ENCODE measurements at regions not wholly inside any gene's neighbourhood (a gene's known extent, or its start where the extent isn't known, plus 50 kb on each side); places are given as distances from the start of the nearest gene placed in this dataset.
"Not testable (repeated sequence)": the region's sequence is repeated elsewhere in the genome, so short reads cannot be mapped to it uniquely, and the experiment has no call there.

DNA sequence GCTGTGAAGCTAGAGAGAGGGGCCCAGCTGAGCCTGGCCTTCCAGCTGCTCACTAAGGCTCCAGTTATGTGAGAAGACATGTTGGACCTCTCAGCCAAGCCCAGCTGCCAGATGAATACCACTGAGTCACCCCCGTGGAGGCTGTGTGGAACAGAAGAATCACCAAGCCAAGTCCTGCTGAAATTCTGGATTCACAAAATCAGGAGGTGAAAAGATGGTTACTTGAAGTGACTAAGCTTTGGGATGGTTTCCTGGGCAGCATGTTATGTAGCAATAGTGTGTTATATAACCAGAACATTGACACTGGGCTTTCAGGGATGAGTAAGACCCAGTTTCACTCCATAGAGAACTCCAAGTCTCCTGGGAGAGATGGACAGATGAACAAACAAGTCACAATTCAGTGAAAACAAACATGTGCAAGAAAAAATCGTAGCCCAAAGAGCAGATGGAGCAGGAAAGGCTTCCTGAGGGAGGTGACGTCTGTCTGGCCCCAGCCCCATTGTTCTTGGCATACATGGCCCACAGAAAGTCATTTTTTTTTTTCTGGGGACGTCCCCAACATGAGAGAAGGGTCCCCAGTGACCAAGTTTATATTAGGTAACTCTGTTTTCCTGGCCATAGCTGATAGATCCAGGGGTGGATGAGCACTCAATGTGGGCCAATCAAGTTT is 64.1 kb upstream of the PDZD8 start:
- H3K27ac ChIP-seq (ENCODE audit: low read depth in 1 of 2, low read length in 1 of 2), result no peak overlapping the region
- TF ChIP-seq, protein P1, sequence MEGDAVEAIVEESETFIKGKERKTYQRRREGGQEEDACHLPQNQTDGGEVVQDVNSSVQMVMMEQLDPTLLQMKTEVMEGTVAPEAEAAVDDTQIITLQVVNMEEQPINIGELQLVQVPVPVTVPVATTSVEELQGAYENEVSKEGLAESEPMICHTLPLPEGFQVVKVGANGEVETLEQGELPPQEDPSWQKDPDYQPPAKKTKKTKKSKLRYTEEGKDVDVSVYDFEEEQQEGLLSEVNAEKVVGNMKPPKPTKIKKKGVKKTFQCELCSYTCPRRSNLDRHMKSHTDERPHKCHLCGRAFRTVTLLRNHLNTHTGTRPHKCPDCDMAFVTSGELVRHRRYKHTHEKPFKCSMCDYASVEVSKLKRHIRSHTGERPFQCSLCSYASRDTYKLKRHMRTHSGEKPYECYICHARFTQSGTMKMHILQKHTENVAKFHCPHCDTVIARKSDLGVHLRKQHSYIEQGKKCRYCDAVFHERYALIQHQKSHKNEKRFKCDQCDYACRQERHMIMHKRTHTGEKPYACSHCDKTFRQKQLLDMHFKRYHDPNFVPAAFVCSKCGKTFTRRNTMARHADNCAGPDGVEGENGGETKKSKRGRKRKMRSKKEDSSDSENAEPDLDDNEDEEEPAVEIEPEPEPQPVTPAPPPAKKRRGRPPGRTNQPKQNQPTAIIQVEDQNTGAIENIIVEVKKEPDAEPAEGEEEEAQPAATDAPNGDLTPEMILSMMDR (IDR thresholded peaks at IDR 0.05; ENCODE audit: control extremely low read depth, extremely low read depth), result no peak
- WGBS, 2 donors, result 39 to 69% methylated on average over 4 of the region's 4 CpGs
- no peak overlapping the region for H3K4me3 ChIP-seq
- no peak for DNase-seq
- H3K36me3 ChIP-seq (ENCODE audit: control insufficient read depth in 4 of 4, insufficient read depth in 4 of 4, low read length in 4 of 4), result no peaks in the 10 kb centered on the region
- no peak for ATAC-seq (ENCODE audit: insufficient read depth, low FRiP score)
- H3K27me3 ChIP-seq (ENCODE audit: control insufficient read depth in 3 of 3, insufficient read depth in 3 of 3, low read length in 2 of 3), result peaks cover 0 to 2% (median 0%) of the 10 kb centered on the region in 3 donors
- no peaks in the 10 kb centered on the region for H3K4me1 ChIP-seq (ENCODE audit: control insufficient read depth in 5 of 5, insufficient read depth in 5 of 5, low read length in 5 of 5)
- H3K9me3 ChIP-seq (ENCODE audit: control insufficient read depth in 4 of 4, insufficient read depth in 3 of 4, low read length in 3 of 4), result peaks cover 0 to 2% (median 0%) of the 10 kb centered on the region in 4 donors
- no peak overlapping the region for H3K9ac ChIP-seq (ENCODE audit: insufficient read depth in 1 of 2, low read length in 2 of 2)

DNA sequence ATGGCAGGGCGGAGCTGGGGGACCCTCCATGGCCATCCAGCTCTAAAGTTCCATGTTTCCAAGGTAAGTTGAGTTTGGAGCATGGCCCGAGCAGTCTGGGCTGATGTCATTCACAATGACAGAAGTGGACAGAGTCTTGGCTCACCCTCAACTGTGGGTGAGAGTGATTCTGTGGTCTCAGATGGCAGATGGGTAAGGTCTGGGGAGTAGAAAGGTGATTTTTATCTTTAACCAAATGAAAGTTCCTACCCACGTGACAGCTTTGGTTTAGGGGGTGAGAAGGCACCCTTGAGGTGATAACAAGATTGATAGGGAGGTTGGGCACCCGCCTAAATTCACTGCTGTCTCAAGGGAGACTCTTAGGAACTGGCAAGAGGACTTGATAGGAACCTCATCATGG is 57.6 kb upstream of the PDZD8 start:
- no peak overlapping the region for H3K4me3 ChIP-seq
- no peak overlapping the region for H3K27ac ChIP-seq (ENCODE audit: low read depth in 1 of 2, low read length in 1 of 2)
- no peak overlapping the region for H3K9ac ChIP-seq (ENCODE audit: insufficient read depth in 1 of 2, low read length in 2 of 2)
- peaks cover 0 to 4% (median 3%) of the 10 kb centered on the region in 3 donors for H3K27me3 ChIP-seq (ENCODE audit: control insufficient read depth in 3 of 3, insufficient read depth in 3 of 3, low read length in 2 of 3)
- WGBS, 2 donors, result 68 to 77% methylated on average over 4 of the region's 4 CpGs
- TF ChIP-seq, protein P1 (IDR thresholded peaks at IDR 0.05; ENCODE audit: control extremely low read depth, extremely low read depth), result no peak
- H3K9me3 ChIP-seq (ENCODE audit: control insufficient read depth in 4 of 4, insufficient read depth in 3 of 4, low read length in 3 of 4), result no peaks in the 10 kb centered on the region
- H3K36me3 ChIP-seq (ENCODE audit: control insufficient read depth in 4 of 4, insufficient read depth in 4 of 4, low read length in 4 of 4), result no peaks in the 10 kb centered on the region
- no peaks in the 10 kb centered on the region for H3K4me1 ChIP-seq (ENCODE audit: control insufficient read depth in 5 of 5, insufficient read depth in 5 of 5, low read length in 5 of 5)
- ATAC-seq (ENCODE audit: insufficient read depth, low FRiP score) (no peak), DNase-seq (no peak)

DNA sequence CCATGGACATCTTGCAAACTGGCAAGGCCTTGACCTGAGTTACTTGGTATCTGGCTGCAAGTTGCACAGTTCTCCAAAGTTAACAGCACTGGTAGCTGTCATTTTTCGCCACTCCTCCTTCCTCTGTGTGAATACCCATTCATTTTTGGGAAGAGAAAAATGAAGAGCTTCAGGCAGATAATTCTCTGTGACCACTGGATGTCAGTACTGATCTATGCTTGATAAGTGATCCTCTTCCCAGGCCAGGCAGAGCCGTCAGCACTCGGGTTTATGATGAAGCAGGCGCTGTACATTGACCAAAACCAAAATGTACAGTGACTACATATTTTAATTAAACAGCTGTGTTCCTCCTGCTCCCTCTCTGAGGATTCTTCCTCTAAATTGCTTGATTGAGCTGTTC is 55.9 kb upstream of the PDZD8 start:
- no peaks in the 10 kb centered on the region for H3K4me1 ChIP-seq (ENCODE audit: control insufficient read depth in 5 of 5, insufficient read depth in 5 of 5, low read length in 5 of 5)
- no peak overlapping the region for H3K4me3 ChIP-seq
- WGBS, 2 donors, result 46 to 67% methylated on average over 4 of the region's 4 CpGs
- TF ChIP-seq, protein P1 (IDR thresholded peaks at IDR 0.05; ENCODE audit: control extremely low read depth, extremely low read depth), result no peak
- no peaks in the 10 kb centered on the region for H3K9me3 ChIP-seq (ENCODE audit: control insufficient read depth in 4 of 4, insufficient read depth in 3 of 4, low read length in 3 of 4)
- peaks cover 0 to 4% (median 3%) of the 10 kb centered on the region in 3 donors for H3K27me3 ChIP-seq (ENCODE audit: control insufficient read depth in 3 of 3, insufficient read depth in 3 of 3, low read length in 2 of 3)
- DNase-seq (no peak), ATAC-seq (ENCODE audit: insufficient read depth, low FRiP score) (no peak)
- H3K27ac ChIP-seq (ENCODE audit: low read depth in 1 of 2, low read length in 1 of 2), result no peak overlapping the region
- no peaks in the 10 kb centered on the region for H3K36me3 ChIP-seq (ENCODE audit: control insufficient read depth in 4 of 4, insufficient read depth in 4 of 4, low read length in 4 of 4)
- no peak overlapping the region for H3K9ac ChIP-seq (ENCODE audit: insufficient read depth in 1 of 2, low read length in 2 of 2)

DNA sequence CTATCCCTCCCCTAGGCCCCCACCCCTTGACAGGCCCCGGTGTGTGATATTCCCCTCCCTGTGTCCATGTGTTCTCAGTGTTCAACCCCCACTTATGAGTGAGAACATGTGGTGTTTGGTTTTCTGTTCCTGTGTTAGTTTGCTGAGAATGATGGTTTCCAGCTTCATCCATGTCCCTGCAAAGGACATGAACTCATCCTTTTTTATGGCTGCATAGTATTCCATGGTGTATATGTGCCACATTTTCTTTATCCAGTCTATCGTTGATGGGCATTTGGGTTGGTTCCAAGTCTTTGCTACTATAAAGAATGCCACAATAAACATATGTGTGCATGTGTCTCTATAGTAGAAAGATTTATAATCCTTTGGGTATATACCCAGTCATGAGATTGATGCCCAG is 55.3 kb upstream of the PDZD8 start:
- H3K36me3 ChIP-seq (ENCODE audit: control insufficient read depth in 4 of 4, insufficient read depth in 4 of 4, low read length in 4 of 4); ATAC-seq (ENCODE audit: insufficient read depth, low FRiP score); H3K9me3 ChIP-seq (ENCODE audit: control insufficient read depth in 4 of 4, insufficient read depth in 3 of 4, low read length in 3 of 4); H3K4me1 ChIP-seq (ENCODE audit: control insufficient read depth in 5 of 5, insufficient read depth in 5 of 5, low read length in 5 of 5); H3K9ac ChIP-seq (ENCODE audit: insufficient read depth in 1 of 2, low read length in 2 of 2); H3K27ac ChIP-seq (ENCODE audit: low read depth in 1 of 2, low read length in 1 of 2); H3K27me3 ChIP-seq (ENCODE audit: control insufficient read depth in 3 of 3, insufficient read depth in 3 of 3, low read length in 2 of 3); H3K4me3 ChIP-seq; DNase-seq: not testable (repeated sequence)
- WGBS, 2 donors, result 93 to 97% methylated on average over 2 of the region's 2 CpGs

All from lung (tissue), 11 donors.